ENCODE measurements at regions not wholly inside any gene's neighbourhood (a gene's known extent, or its start where the extent isn't known, plus 50 kb on each side); places are given as distances from the start of the nearest gene placed in this dataset.
"Not testable (repeated sequence)": the region's sequence is repeated elsewhere in the genome, so short reads cannot be mapped to it uniquely, and the experiment has no call there.

GRCh38 chr10:45056806-45057205 is 56.1 kb downstream of the ZNF22 start:
- DNase-seq (ENCODE audit: low read depth, low spot score) = not testable (repeated sequence)

GRCh38 chr10:45058580-45058979 is 57.9 kb downstream of the ZNF22 start:
- DNase-seq (ENCODE audit: low read depth, low spot score) = no peak

- DNase-seq (ENCODE audit: low read depth, low spot score) = no peak
Measured at GRCh38 chr10:45058992-45059561, 58.4 kb downstream of the ZNF22 start.

- no peak for DNase-seq (ENCODE audit: low read depth, low spot score)
Measured at GRCh38 chr10:45059632-45060031, 58.9 kb downstream of the ZNF22 start.

- no peak for DNase-seq (ENCODE audit: low read depth, low spot score)
Measured at GRCh38 chr10:45061982-45062381, 61.3 kb downstream of the ZNF22 start.

- DNase-seq (ENCODE audit: low read depth, low spot score) = no peak
Measured at GRCh38 chr10:45063591-45064231, 63.0 kb downstream of the ZNF22 start.

GRCh38 chr10:45064998-45065397 is 64.3 kb downstream of the ZNF22 start:
- DNase-seq (ENCODE audit: low read depth, low spot score) = no peak

GRCh38 chr10:45071043-45071813 is 70.5 kb downstream of the ZNF22 start:
- DNase-seq (ENCODE audit: low read depth, low spot score) = no peak

- no peak for DNase-seq (ENCODE audit: low read depth, low spot score)
Measured at GRCh38 chr10:45075216-45075615, 74.5 kb downstream of the ZNF22 start.

- DNase-seq (ENCODE audit: low read depth, low spot score) = no peak
Measured at GRCh38 chr10:45075826-45076380, 75.2 kb downstream of the ZNF22 start.

GRCh38 chr10:45076891-45077290 is 76.2 kb downstream of the ZNF22 start:
- no peak for DNase-seq (ENCODE audit: low read depth, low spot score)

- DNase-seq (ENCODE audit: low read depth, low spot score) = no peak
Measured at GRCh38 chr10:45080331-45080730, 79.6 kb downstream of the ZNF22 start.

GRCh38 chr10:45082176-45082575 is 81.5 kb downstream of the ZNF22 start:
- no peak for DNase-seq (ENCODE audit: low read depth, low spot score)

- no peak for DNase-seq (ENCODE audit: low read depth, low spot score)
Measured at GRCh38 chr10:45091968-45092367, 91.2 kb downstream of the ZNF22 start.

- no peak for DNase-seq (ENCODE audit: low read depth, low spot score)
Measured at GRCh38 chr10:45093945-45094344, 93.2 kb downstream of the ZNF22 start.

- no peak for DNase-seq (ENCODE audit: low read depth, low spot score)
Measured at GRCh38 chr10:45095286-45095685, 94.6 kb downstream of the ZNF22 start.

- no peak for DNase-seq (ENCODE audit: low read depth, low spot score)
Measured at GRCh38 chr10:45096001-45096400, 95.3 kb downstream of the ZNF22 start.

GRCh38 chr10:45100429-45100828 is 99.7 kb downstream of the ZNF22 start:
- DNase-seq (ENCODE audit: low read depth, low spot score) = no peak

- no peak for DNase-seq (ENCODE audit: low read depth, low spot score)
Measured at GRCh38 chr10:45104674-45105073, 104.0 kb downstream of the ZNF22 start.

- DNase-seq (ENCODE audit: low read depth, low spot score) = not testable (repeated sequence)
Measured at GRCh38 chr10:45105309-45105708, 104.6 kb downstream of the ZNF22 start.

GRCh38 chr10:45106236-45106856 is 105.6 kb downstream of the ZNF22 start:
- no peak for DNase-seq (ENCODE audit: low read depth, low spot score)

GRCh38 chr10:45111509-45111908 is 110.8 kb downstream of the ZNF22 start:
- DNase-seq (ENCODE audit: low read depth, low spot score) = no peak
